ENCODE measurements at regions not wholly inside any gene's neighbourhood (a gene's known extent, or its start where the extent isn't known, plus 50 kb on each side); places are given as distances from the start of the nearest gene placed in this dataset.

GRCh38 chr16:73179705-73180331, 131.9 kb upstream of the ZFHX3 start:
- no peak overlapping the region for H3K27ac Mint-ChIP-seq
- no peak overlapping the region for H3K4me3 Mint-ChIP-seq
- no peaks in the 10 kb centered on the region for H3K4me1 Mint-ChIP-seq (ENCODE audit: low read depth)
- H3K27me3 Mint-ChIP-seq, result no peaks in the 10 kb centered on the region
- H3K9me3 Mint-ChIP-seq, result no peaks in the 10 kb centered on the region
- H3K36me3 Mint-ChIP-seq (ENCODE audit: low read depth), result no peaks in the 10 kb centered on the region

GRCh38 chr16:73177729-73178295, 129.9 kb upstream of the ZFHX3 start:
- no peaks in the 10 kb centered on the region for H3K36me3 Mint-ChIP-seq (ENCODE audit: low read depth)
- no peak overlapping the region for H3K27ac Mint-ChIP-seq
- H3K4me3 Mint-ChIP-seq, result no peak overlapping the region
- H3K27me3 Mint-ChIP-seq, result no peaks in the 10 kb centered on the region
- H3K9me3 Mint-ChIP-seq, result no peaks in the 10 kb centered on the region
- no peaks in the 10 kb centered on the region for H3K4me1 Mint-ChIP-seq (ENCODE audit: low read depth)

- Mint-ChIP-seq H3K4me1 (ENCODE audit: low read depth) (no peaks in the 10 kb centered on the region), H3K27me3 (no peaks in the 10 kb centered on the region), H3K9me3 (no peaks in the 10 kb centered on the region), H3K36me3 (ENCODE audit: low read depth) (no peaks in the 10 kb centered on the region), H3K4me3 (no peak overlapping the region), H3K27ac (no peak overlapping the region)
These were observed 128.7 kb upstream of the ZFHX3 start for GRCh38 chr16:73176577-73177013.

GRCh38 chr16:73172973-73173709, 125.2 kb upstream of the ZFHX3 start:
- Mint-ChIP-seq H3K4me3 (no peak overlapping the region), H3K4me1 (ENCODE audit: low read depth) (no peaks in the 10 kb centered on the region), H3K27me3 (no peaks in the 10 kb centered on the region), H3K27ac (no peak overlapping the region), H3K36me3 (ENCODE audit: low read depth) (no peaks in the 10 kb centered on the region), H3K9me3 (no peaks in the 10 kb centered on the region)

GRCh38 chr16:73172241-73172972, 124.5 kb upstream of the ZFHX3 start:
- Mint-ChIP-seq H3K4me3 (no peak overlapping the region), H3K27ac (no peak overlapping the region), H3K9me3 (no peaks in the 10 kb centered on the region), H3K36me3 (ENCODE audit: low read depth) (no peaks in the 10 kb centered on the region), H3K4me1 (ENCODE audit: low read depth) (no peaks in the 10 kb centered on the region), H3K27me3 (no peaks in the 10 kb centered on the region)

- H3K27ac Mint-ChIP-seq, result no peak overlapping the region
- no peaks in the 10 kb centered on the region for H3K36me3 Mint-ChIP-seq (ENCODE audit: low read depth)
- no peaks in the 10 kb centered on the region for H3K9me3 Mint-ChIP-seq
- no peaks in the 10 kb centered on the region for H3K27me3 Mint-ChIP-seq
- no peak overlapping the region for H3K4me3 Mint-ChIP-seq
- peaks cover 2% of the 10 kb centered on the region for H3K4me1 Mint-ChIP-seq (ENCODE audit: low read depth)
These were observed 123.9 kb upstream of the ZFHX3 start for GRCh38 chr16:73171901-73172240.

- H3K36me3 Mint-ChIP-seq (ENCODE audit: low read depth), result no peaks in the 10 kb centered on the region
- H3K4me1 Mint-ChIP-seq (ENCODE audit: low read depth), result peaks cover 7% of the 10 kb centered on the region
- H3K27me3 Mint-ChIP-seq, result peaks cover under 1% of the 10 kb centered on the region
- no peak overlapping the region for H3K4me3 Mint-ChIP-seq
- no peaks in the 10 kb centered on the region for H3K9me3 Mint-ChIP-seq
- H3K27ac Mint-ChIP-seq, result no peak overlapping the region
These were observed 123.5 kb upstream of the ZFHX3 start for GRCh38 chr16:73171380-73171779.

GRCh38 chr16:73170612-73171038, 122.7 kb upstream of the ZFHX3 start:
- Mint-ChIP-seq H3K4me1 (ENCODE audit: low read depth) (peaks cover 10% of the 10 kb centered on the region), H3K4me3 (no peak overlapping the region), H3K27ac (no peak overlapping the region), H3K36me3 (ENCODE audit: low read depth) (no peaks in the 10 kb centered on the region), H3K27me3 (peaks cover 3% of the 10 kb centered on the region), H3K9me3 (no peaks in the 10 kb centered on the region)

- Mint-ChIP-seq H3K27ac (no peak overlapping the region), H3K27me3 (peaks cover 3% of the 10 kb centered on the region), H3K36me3 (ENCODE audit: low read depth) (no peaks in the 10 kb centered on the region), H3K4me3 (peak overlapping the region; percentile 24), H3K9me3 (no peaks in the 10 kb centered on the region), H3K4me1 (ENCODE audit: low read depth) (peaks cover 10% of the 10 kb centered on the region)
These were observed 119.1 kb upstream of the ZFHX3 start for GRCh38 chr16:73166947-73167550.

- Mint-ChIP-seq H3K9me3 (no peaks in the 10 kb centered on the region), H3K4me3 (peak overlapping the region; percentile 24)
These were observed 118.5 kb upstream of the ZFHX3 start for GRCh38 chr16:73166441-73166851.

GRCh38 chr16:73163238-73163815, 115.4 kb upstream of the ZFHX3 start:
- no peaks in the 10 kb centered on the region for H3K36me3 Mint-ChIP-seq (ENCODE audit: low read depth)
- no peak overlapping the region for H3K27ac Mint-ChIP-seq
- H3K4me3 Mint-ChIP-seq, result no peak overlapping the region
- H3K27me3 Mint-ChIP-seq, result peaks cover 3% of the 10 kb centered on the region
- peaks cover 10% of the 10 kb centered on the region for H3K4me1 Mint-ChIP-seq (ENCODE audit: low read depth)
- H3K9me3 Mint-ChIP-seq, result no peaks in the 10 kb centered on the region

More at GRCh38 chr16:73166441-73166851, 118.5 kb upstream of the ZFHX3 start:
- Mint-ChIP-seq H3K36me3 (ENCODE audit: low read depth) (no peaks in the 10 kb centered on the region), H3K27me3 (peaks cover 3% of the 10 kb centered on the region), H3K27ac (no peak overlapping the region), H3K4me1 (ENCODE audit: low read depth) (peaks cover 10% of the 10 kb centered on the region)

- no peak overlapping the region for H3K27ac Mint-ChIP-seq
- no peaks in the 10 kb centered on the region for H3K36me3 Mint-ChIP-seq (ENCODE audit: low read depth)
- peaks cover 3% of the 10 kb centered on the region for H3K27me3 Mint-ChIP-seq
- peaks cover 9% of the 10 kb centered on the region for H3K4me1 Mint-ChIP-seq (ENCODE audit: low read depth)
- H3K9me3 Mint-ChIP-seq, result no peaks in the 10 kb centered on the region
- H3K4me3 Mint-ChIP-seq, result no peak overlapping the region
These were observed 114.0 kb upstream of the ZFHX3 start for GRCh38 chr16:73161977-73162376.

GRCh38 chr16:73159296-73159695, 111.4 kb upstream of the ZFHX3 start:
- Mint-ChIP-seq H3K27me3 (peaks cover 4% of the 10 kb centered on the region), H3K4me3 (no peak overlapping the region), H3K4me1 (ENCODE audit: low read depth) (peaks cover 1% of the 10 kb centered on the region), H3K9me3 (no peaks in the 10 kb centered on the region), H3K36me3 (ENCODE audit: low read depth) (no peaks in the 10 kb centered on the region), H3K27ac (no peak overlapping the region)

- Mint-ChIP-seq H3K27me3 (peaks cover 8% of the 10 kb centered on the region), H3K9me3 (no peaks in the 10 kb centered on the region), H3K36me3 (ENCODE audit: low read depth) (no peaks in the 10 kb centered on the region), H3K27ac (no peak overlapping the region), H3K4me1 (ENCODE audit: low read depth) (peaks cover 6% of the 10 kb centered on the region), H3K4me3 (no peak overlapping the region)
These were observed 109.9 kb upstream of the ZFHX3 start for GRCh38 chr16:73157861-73158260.
